ENCODE measurements at regions not wholly inside any gene's neighbourhood (a gene's known extent, or its start where the extent isn't known, plus 50 kb on each side); places are given as distances from the start of the nearest gene placed in this dataset.

GRCh38 chr6:153591159-153591558 is 447.9 kb upstream of the OPRM1 start:
- H3K36me3 ChIP-seq: no peaks in the 10 kb centered on the region
- H3K9me3 ChIP-seq (ENCODE audit: low read depth): no peaks in the 10 kb centered on the region
- no peak overlapping the region for H3K4me3 ChIP-seq
- H3K4me1 ChIP-seq (ENCODE audit: low read depth): no peaks in the 10 kb centered on the region
- H3K27ac ChIP-seq: no peak overlapping the region
- H3K27me3 ChIP-seq: no peaks in the 10 kb centered on the region
- TF ChIP-seq CTCF (IDR thresholded peaks at IDR 0.05; ENCODE audit: low read depth, low read length): no peak
- no peak for DNase-seq (ENCODE audit: low read depth in 1 of 2, low spot score in 1 of 2)

- TF ChIP-seq CTCF (IDR thresholded peaks at IDR 0.05; ENCODE audit: low read depth, low read length): no peak
- Histone ChIP-seq H3K27me3 (no peaks in the 10 kb centered on the region), H3K36me3 (no peaks in the 10 kb centered on the region), H3K4me3 (no peak overlapping the region), H3K4me1 (ENCODE audit: low read depth) (no peaks in the 10 kb centered on the region), H3K9me3 (ENCODE audit: low read depth) (no peaks in the 10 kb centered on the region), H3K27ac (no peak overlapping the region)
- no peak for DNase-seq (ENCODE audit: low read depth in 1 of 2, low spot score in 1 of 2)
Observed at GRCh38 chr6:153590411-153590810, 448.6 kb upstream of the OPRM1 start.

- DNase-seq (ENCODE audit: low read depth in 1 of 2, low spot score in 1 of 2): no peak
- Histone ChIP-seq H3K9me3 (ENCODE audit: low read depth) (no peaks in the 10 kb centered on the region), H3K4me3 (no peak overlapping the region), H3K36me3 (no peaks in the 10 kb centered on the region), H3K4me1 (ENCODE audit: low read depth) (no peaks in the 10 kb centered on the region), H3K27ac (no peak overlapping the region), H3K27me3 (no peaks in the 10 kb centered on the region)
- no peak for TF ChIP-seq CTCF (IDR thresholded peaks at IDR 0.05; ENCODE audit: low read depth, low read length)
Observed at GRCh38 chr6:153588330-153588729, 450.7 kb upstream of the OPRM1 start.

GRCh38 chr6:153583685-153584084 is 452.6 kb upstream of the RGS17 start:
- H3K9me3 ChIP-seq (ENCODE audit: low read depth): peaks cover 2% of the 10 kb centered on the region
- H3K27ac ChIP-seq: no peak overlapping the region
- no peak for TF ChIP-seq CTCF (IDR thresholded peaks at IDR 0.05; ENCODE audit: low read depth, low read length)
- DNase-seq (ENCODE audit: low read depth in 1 of 2, low spot score in 1 of 2): no peak
- no peaks in the 10 kb centered on the region for H3K36me3 ChIP-seq
- H3K4me3 ChIP-seq: no peak overlapping the region
- H3K27me3 ChIP-seq: no peaks in the 10 kb centered on the region
- H3K4me1 ChIP-seq (ENCODE audit: low read depth): no peaks in the 10 kb centered on the region

- H3K4me3 ChIP-seq: no peak overlapping the region
- no peaks in the 10 kb centered on the region for H3K27me3 ChIP-seq
- peaks cover 2% of the 10 kb centered on the region for H3K9me3 ChIP-seq (ENCODE audit: low read depth)
- no peak overlapping the region for H3K27ac ChIP-seq
- no peaks in the 10 kb centered on the region for H3K36me3 ChIP-seq
- no peak for TF ChIP-seq CTCF (IDR thresholded peaks at IDR 0.05; ENCODE audit: low read depth, low read length)
- no peak for DNase-seq (ENCODE audit: low read depth in 1 of 2, low spot score in 1 of 2)
- H3K4me1 ChIP-seq (ENCODE audit: low read depth): no peaks in the 10 kb centered on the region
Observed at GRCh38 chr6:153580776-153581175, 449.7 kb upstream of the RGS17 start.

- H3K4me1 ChIP-seq (ENCODE audit: low read depth): no peaks in the 10 kb centered on the region
- no peak overlapping the region for H3K27ac ChIP-seq
- H3K27me3 ChIP-seq: no peaks in the 10 kb centered on the region
- no peaks in the 10 kb centered on the region for H3K36me3 ChIP-seq
- no peak for DNase-seq (ENCODE audit: low read depth in 1 of 2, low spot score in 1 of 2)
- no peak overlapping the region for H3K4me3 ChIP-seq
- no peaks in the 10 kb centered on the region for H3K9me3 ChIP-seq (ENCODE audit: low read depth)
- TF ChIP-seq CTCF (IDR thresholded peaks at IDR 0.05; ENCODE audit: low read depth, low read length): no peak
Observed at GRCh38 chr6:153575528-153575927, 444.4 kb upstream of the RGS17 start.
